ENCODE measurements at regions not wholly inside any gene's neighbourhood (a gene's known extent, or its start where the extent isn't known, plus 50 kb on each side); places are given as distances from the start of the nearest gene placed in this dataset.

DNA sequence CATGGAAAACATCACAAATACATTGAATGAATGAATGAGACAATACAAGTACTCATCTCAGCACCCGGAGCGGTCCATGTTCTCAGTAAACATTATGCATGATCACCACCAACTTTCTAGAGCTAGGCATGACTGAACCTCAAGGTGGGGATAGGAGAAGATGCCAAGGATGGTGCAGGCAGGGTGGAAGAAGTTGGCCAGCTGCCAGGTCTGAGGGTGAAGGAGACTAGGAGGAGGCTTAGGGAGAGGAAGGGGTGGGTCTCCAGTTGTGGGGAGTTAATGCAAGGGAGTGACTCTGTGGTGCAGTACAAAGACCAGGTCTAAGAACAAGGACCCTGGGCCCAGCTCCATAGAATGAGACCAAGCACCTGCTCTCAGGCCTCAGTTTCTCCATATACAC lies 91.7 kb downstream of the MATN1 start:
- H3K4me1 Mint-ChIP-seq (ENCODE audit: low read depth): no peaks in the 10 kb centered on the region

DNA sequence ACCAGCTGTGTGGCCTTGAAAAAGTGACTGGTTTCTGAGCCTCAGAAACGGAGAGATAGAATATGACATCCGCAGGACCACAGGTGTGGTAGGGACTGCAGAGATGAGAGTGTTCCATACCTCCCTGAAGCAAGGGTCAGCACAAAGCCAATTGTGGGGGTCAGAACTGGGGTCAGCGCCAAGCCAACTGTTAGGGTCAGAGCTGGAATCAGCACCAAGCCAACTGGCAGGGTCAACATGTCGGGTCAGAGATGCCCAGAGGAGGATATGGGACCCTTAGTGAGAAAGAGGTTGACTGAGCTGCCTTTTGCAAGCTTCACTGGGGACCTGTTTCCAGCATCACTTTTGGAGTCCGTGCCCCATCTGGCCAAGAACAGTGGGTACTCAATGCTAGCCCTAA lies 93.9 kb downstream of the MATN1 start:
- TF ChIP-seq, protein P1, sequence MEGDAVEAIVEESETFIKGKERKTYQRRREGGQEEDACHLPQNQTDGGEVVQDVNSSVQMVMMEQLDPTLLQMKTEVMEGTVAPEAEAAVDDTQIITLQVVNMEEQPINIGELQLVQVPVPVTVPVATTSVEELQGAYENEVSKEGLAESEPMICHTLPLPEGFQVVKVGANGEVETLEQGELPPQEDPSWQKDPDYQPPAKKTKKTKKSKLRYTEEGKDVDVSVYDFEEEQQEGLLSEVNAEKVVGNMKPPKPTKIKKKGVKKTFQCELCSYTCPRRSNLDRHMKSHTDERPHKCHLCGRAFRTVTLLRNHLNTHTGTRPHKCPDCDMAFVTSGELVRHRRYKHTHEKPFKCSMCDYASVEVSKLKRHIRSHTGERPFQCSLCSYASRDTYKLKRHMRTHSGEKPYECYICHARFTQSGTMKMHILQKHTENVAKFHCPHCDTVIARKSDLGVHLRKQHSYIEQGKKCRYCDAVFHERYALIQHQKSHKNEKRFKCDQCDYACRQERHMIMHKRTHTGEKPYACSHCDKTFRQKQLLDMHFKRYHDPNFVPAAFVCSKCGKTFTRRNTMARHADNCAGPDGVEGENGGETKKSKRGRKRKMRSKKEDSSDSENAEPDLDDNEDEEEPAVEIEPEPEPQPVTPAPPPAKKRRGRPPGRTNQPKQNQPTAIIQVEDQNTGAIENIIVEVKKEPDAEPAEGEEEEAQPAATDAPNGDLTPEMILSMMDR (IDR thresholded peaks at IDR 0.05; ENCODE audit: unreplicated experiment): no peak
- Mint-ChIP-seq H3K9me3 (ENCODE audit: low read depth) (peaks cover 9% of the 10 kb centered on the region), H3K27me3 (peaks cover 2% of the 10 kb centered on the region), H3K27ac (no peak overlapping the region), H3K4me1 (ENCODE audit: low read depth) (no peaks in the 10 kb centered on the region), H3K4me3 (ENCODE audit: low read depth) (no peak overlapping the region), H3K36me3 (ENCODE audit: insufficient read depth) (no peaks in the 10 kb centered on the region)
- DNase-seq (ENCODE audit: low spot score, unreplicated experiment): no peak

More for the DNA sequence above, 91.7 kb downstream of the MATN1 start:
- peaks cover 6% of the 10 kb centered on the region for H3K9me3 Mint-ChIP-seq (ENCODE audit: low read depth)
- no peak overlapping the region for H3K4me3 Mint-ChIP-seq (ENCODE audit: low read depth)
- H3K27me3 Mint-ChIP-seq: peaks cover 2% of the 10 kb centered on the region
- TF ChIP-seq, protein P1 (IDR thresholded peaks at IDR 0.05; ENCODE audit: unreplicated experiment): no peak
- H3K27ac Mint-ChIP-seq: no peak overlapping the region
- no peak for DNase-seq (ENCODE audit: low spot score, unreplicated experiment)
- no peaks in the 10 kb centered on the region for H3K36me3 Mint-ChIP-seq (ENCODE audit: insufficient read depth)

DNA sequence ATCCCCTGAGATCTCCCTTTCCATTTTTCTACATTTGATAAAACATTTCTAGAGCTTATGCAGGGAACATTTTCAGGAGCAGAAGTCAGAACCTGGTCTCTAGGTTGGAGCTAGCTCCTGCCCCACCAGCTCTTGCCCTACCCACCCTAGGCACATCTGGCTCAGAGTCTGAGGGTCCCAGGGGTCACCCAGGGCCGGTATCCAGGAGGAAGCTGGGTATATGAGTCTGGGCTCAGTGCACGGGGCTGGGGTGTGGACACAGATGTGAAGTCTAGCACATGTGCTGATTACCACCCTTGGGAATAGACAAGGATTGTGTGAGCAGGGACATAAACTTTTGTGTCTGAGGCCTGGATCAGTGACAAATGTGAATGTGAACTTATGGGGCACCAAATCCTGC lies 95.4 kb downstream of the MATN1 start:
- H3K9me3 Mint-ChIP-seq (ENCODE audit: low read depth): peaks cover 15% of the 10 kb centered on the region

DNA sequence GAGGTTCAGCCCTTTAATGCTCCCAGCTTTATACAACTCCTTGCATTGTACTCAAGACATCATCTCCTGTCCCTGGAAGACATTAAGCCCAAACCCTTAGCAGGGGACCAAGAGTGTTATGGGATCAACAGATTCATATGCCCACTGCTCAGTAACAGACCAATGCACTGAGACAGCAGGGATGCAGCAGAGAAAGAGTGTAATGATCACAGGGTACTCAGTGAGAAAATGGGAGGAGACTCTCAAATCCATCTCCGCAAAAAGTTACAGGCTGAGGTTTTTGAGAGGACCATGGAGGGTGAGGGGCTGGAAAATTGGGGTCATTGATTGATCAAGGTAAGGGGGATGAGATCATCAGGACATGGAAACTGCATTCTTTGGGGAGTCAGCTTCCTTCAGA lies 96.2 kb downstream of the MATN1 start:
- Mint-ChIP-seq H3K9me3 (ENCODE audit: low read depth) (peaks cover 16% of the 10 kb centered on the region), H3K27ac (no peak overlapping the region), H3K27me3 (peaks cover 6% of the 10 kb centered on the region), H3K4me1 (ENCODE audit: low read depth) (no peaks in the 10 kb centered on the region), H3K36me3 (ENCODE audit: insufficient read depth) (no peaks in the 10 kb centered on the region), H3K4me3 (ENCODE audit: low read depth) (no peak overlapping the region)
- TF ChIP-seq, protein P1 (IDR thresholded peaks at IDR 0.05; ENCODE audit: unreplicated experiment): no peak
- DNase-seq (ENCODE audit: low spot score, unreplicated experiment): no peak

More for the DNA sequence above, 95.4 kb downstream of the MATN1 start:
- DNase-seq (ENCODE audit: low spot score, unreplicated experiment): no peak
- no peaks in the 10 kb centered on the region for H3K36me3 Mint-ChIP-seq (ENCODE audit: insufficient read depth)
- TF ChIP-seq, protein P1 (IDR thresholded peaks at IDR 0.05; ENCODE audit: unreplicated experiment): no peak
- H3K4me1 Mint-ChIP-seq (ENCODE audit: low read depth): no peaks in the 10 kb centered on the region
- no peak overlapping the region for H3K4me3 Mint-ChIP-seq (ENCODE audit: low read depth)
- no peak overlapping the region for H3K27ac Mint-ChIP-seq
- peaks cover 6% of the 10 kb centered on the region for H3K27me3 Mint-ChIP-seq

DNA sequence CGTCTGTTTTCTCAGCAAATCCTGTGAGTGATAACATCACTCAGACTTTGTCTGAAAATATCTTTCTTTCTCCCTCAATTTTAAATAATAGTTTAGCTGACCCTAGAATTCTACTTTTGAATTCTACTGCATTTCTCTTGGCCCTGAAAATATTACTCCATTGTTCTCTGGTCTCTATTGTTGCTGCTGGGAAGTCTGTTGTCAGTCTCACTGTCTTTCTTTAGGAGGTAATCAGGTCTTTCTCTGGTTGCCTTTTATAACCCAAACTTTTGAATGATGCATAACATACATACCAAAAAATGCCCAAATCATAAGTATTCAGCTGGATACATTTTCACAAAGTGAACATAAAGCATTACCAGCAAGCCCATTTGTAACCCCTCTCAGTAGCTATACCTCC lies 100.0 kb downstream of the MATN1 start:
- H3K4me3 Mint-ChIP-seq (ENCODE audit: low read depth): no peak overlapping the region

More for the DNA sequence above, 100.0 kb downstream of the MATN1 start:
- TF ChIP-seq, protein P1 (IDR thresholded peaks at IDR 0.05; ENCODE audit: unreplicated experiment): no peak
- DNase-seq (ENCODE audit: low spot score, unreplicated experiment): no peak
- Mint-ChIP-seq H3K27me3 (peaks cover 21% of the 10 kb centered on the region), H3K27ac (no peak overlapping the region), H3K36me3 (ENCODE audit: insufficient read depth) (no peaks in the 10 kb centered on the region), H3K9me3 (ENCODE audit: low read depth) (peaks cover 16% of the 10 kb centered on the region), H3K4me1 (ENCODE audit: low read depth) (no peaks in the 10 kb centered on the region)

Data from progenitor cell of endocrine pancreas (in vitro differentiated cells).